A673 (cell line): ENCODE measurements at regions not wholly inside any gene's neighbourhood (a gene's known extent, or its start where the extent isn't known, plus 50 kb on each side); places are given as distances from the start of the nearest gene placed in this dataset.

Source experiments
- EZH2 ChIP-seq: fragments of 200-600 bp; sonication (generic); IDR thresholded peaks from 2 replicates; pipeline ENCODE4 v1.6.1; 2017; ENCODE audit warnings: borderline replicate concordance, low read depth, mild to moderate bottlenecking, mixed read lengths, antibody characterized with exemption, low read length; ENCODE audit not compliant: poor library complexity, severe bottlenecking
- TF ChIP-seq, protein P1 (sequence below): fragments of 300-800, 200-600 bp; sonication (generic); conservative IDR thresholded peaks from 2 replicates; pipeline ENCODE4 v1.5.1; 2017; ENCODE audit warnings: low read depth, mild to moderate bottlenecking, antibody characterized with exemption, low read length, moderate library complexity, mixed read lengths

GRCh38 chr2:17299891-17300540 lies 218.2 kb downstream of the RAD51AP2 start:
- TF ChIP-seq, protein P1, sequence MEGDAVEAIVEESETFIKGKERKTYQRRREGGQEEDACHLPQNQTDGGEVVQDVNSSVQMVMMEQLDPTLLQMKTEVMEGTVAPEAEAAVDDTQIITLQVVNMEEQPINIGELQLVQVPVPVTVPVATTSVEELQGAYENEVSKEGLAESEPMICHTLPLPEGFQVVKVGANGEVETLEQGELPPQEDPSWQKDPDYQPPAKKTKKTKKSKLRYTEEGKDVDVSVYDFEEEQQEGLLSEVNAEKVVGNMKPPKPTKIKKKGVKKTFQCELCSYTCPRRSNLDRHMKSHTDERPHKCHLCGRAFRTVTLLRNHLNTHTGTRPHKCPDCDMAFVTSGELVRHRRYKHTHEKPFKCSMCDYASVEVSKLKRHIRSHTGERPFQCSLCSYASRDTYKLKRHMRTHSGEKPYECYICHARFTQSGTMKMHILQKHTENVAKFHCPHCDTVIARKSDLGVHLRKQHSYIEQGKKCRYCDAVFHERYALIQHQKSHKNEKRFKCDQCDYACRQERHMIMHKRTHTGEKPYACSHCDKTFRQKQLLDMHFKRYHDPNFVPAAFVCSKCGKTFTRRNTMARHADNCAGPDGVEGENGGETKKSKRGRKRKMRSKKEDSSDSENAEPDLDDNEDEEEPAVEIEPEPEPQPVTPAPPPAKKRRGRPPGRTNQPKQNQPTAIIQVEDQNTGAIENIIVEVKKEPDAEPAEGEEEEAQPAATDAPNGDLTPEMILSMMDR, result no peak
- no peak for TF ChIP-seq EZH2
